NCI-H2196 treated with DMSO at 0.1 percent for 48 hours (cell line): ENCODE measurements at regions not wholly inside any gene's neighbourhood (a gene's known extent, or its start where the extent isn't known, plus 50 kb on each side); places are given as distances from the start of the nearest gene placed in this dataset.
"Not testable (repeated sequence)": the region's sequence is repeated elsewhere in the genome, so short reads cannot be mapped to it uniquely, and the experiment has no call there.

ENCODE experiments used
- DNase-seq: peaks from one replicate; lab custom pipeline; 2025; ENCODE audit not compliant: unreplicated experiment; lab: John Stamatoyannopoulos, UW

DNA sequence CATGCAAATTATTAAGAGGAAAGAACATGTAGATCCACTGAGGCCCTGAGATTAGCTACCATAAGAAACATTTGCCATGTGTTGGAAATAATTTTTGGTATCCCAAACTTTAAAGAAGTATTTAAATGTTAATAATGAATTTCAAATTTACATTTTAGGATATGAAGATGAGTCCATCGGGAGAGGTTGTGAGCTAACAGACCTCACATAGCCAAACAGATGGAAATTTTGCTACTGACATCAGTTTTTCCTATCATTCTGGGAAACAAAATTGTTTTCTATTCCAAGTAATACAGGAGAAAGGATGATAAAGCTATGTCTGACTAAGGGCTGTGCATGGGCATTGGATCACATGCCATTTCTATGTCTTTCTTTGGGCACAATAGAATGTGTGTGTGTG lies 809.6 kb downstream of the TENT5A start:
- no peak for DNase-seq

DNA sequence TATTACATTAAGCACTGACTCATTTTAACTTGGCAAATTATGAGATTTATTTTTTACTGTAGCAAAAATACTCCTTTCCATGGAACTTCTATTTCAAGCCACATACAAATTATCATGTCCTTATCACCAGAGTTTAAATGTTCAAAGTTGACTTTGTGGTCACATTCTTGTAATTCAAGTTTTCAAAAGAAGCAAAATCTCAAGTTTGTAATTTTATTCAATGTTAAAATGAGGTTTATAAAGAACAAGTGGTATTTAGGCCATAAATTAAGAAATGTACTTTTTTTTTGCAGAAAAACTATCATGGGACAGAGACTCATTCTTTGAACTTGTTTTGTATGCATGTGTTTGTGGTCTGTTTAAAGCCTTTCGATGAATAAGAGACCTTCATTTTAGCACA lies 811.5 kb downstream of the TENT5A start:
- no peak for DNase-seq

DNA sequence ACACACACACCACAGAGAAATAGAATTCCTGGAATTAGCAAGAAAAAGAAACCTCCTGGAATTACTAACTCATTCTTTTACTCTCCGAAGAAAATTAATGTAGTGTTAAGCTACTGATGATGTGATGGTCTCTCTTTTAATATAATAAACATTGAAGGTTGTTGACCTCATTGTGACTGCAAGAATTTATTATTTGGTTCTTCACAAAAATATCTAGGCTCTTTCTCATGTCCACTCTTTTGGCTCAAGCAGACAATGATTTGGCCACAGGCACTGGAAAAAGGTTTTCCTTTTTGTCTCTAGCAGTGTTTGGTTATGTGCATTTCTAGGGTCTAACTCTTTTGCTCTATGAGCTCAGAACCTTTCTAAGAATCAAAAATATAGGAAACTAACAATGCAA lies 811.9 kb downstream of the TENT5A start:
- no peak for DNase-seq

DNA sequence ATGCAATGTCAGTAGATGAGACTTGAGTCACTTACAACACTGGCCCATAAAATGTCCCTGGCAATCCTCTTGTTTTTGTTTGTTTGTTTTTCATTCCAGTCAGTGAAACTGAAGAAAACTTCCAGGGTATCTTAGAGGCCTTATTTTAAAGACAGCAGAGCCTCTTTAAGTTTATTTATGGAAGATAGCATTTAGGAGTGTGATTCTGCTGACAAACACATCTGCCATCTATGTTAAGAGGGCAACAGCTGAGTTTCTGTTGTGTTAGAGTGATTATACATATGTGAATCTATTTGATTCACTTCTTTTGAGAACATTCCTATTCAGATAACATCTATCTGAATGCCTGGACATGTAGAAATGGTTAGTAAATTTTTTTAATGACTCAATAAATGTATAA lies 812.6 kb downstream of the TENT5A start:
- no peak for DNase-seq

DNA sequence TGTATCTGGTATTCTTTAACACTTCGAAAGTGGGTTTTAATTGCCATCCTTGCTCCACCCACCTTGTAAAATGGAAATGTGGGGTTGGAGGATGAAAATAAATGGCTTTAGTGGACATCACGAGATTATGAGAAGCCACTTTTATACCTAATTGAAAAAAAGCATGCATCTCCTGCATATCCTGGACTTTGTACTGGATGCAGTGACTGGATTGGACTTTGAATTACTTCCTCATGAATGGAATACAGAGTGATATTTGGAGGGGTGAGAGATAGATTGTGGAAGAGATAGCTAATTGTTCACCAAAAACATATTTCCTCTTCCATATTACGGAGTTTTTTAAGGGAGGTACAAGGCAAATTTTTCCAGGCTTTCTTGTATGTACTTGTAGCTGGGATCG lies 813.0 kb downstream of the TENT5A start:
- no peak for DNase-seq

DNA sequence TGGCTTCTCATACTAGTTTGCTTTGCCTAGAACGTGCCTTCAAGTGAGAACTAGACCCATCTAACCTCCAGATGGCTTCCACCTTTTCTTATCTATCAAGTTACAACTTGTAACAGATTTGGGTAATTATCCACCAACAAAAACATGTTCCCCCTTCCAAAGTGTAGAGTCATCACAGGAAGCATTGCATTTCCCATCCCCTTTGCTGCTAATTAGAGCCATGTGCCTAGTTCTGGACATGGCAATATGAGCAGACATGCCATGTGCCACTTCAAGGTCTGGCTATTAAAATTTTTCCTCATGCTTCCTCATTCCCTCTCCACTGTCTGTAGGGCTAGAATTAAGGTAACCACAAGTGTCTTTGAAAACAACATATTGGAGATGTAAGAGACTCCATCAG lies 814.4 kb downstream of the TENT5A start:
- no peak for DNase-seq

DNA sequence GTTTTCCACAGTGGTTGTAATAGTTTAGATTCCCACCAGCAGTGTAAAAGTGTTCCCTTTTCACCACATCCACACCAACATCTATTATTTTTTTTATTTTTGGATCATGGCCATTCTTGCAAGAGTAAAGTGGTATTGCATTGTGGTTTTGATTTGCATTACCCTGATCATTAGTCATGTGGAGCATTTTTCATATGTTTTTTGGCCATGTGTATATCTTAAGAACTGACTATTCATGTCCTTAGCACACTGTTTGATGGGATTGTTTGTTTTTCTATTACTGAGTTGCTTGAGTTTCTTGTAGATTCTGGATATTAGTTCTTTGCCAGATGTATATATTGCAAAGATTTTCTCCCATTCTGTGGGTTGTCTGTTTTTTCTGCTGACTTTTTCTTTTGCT lies 820.1 kb downstream of the TENT5A start:
- DNase-seq = no peak

DNA sequence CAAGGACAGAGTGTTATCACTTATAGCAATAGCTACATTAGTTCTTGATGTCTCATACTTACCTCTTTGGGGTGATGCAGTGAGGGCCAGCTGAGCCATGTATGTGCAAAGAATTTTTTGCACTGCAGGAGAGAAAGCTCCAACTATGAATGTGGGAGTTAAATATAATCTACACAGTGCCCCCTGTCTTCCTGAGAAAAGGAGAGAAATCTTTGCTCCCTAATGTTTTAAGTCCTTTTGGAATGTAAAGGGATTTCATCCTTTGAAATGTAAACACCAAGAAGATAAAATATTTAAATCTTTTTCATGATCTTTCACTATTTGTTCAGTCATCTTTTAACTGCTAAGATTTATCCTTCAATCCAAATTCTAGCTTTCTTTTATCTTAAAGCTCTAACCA lies 822.1 kb downstream of the TENT5A start:
- no peak for DNase-seq

DNA sequence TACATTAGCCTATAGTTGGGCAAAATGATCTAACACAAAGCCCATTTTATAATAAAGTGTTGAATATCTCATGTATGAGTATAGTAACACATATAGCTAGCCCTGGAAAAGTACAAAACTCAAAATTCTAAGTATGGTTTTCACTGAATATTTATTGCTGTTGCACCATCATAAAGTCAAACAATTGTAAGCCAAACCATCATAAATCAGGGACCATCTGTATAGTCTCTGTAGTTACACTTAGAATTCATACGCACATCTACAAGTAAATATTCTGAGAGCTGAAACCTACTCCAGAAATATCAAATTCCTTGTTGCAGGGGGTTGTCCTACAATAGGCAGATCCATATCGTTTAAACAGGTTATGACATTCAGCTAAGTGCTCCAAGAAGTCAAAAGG lies 817.3 kb downstream of the BCKDHB start:
- no peak for DNase-seq

DNA sequence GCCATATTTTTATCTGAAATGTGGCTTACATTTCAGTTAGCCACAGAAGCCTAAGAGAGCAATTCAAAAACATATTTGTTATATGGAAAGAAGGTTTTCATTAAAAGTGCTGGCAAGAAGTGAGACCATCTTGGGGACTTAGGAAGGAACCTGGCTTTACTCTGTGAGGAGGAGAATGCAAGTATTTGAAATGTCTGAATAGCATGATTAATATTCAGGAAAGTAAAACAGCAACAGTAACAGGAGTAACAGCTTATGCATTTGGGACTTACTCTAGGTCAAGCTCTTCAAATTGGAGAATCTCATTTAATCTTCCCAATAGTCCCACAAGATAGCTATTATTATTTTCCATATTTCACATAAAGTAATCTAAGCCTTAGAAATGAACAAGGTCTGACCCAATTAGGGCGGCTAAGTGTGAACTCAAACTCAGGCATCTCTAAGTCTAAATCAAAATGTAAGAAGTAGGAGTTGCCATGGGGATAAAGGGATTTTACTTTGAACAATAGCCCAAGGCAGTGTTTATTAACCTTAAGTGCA lies 816.5 kb downstream of the BCKDHB start:
- DNase-seq = no peak

DNA sequence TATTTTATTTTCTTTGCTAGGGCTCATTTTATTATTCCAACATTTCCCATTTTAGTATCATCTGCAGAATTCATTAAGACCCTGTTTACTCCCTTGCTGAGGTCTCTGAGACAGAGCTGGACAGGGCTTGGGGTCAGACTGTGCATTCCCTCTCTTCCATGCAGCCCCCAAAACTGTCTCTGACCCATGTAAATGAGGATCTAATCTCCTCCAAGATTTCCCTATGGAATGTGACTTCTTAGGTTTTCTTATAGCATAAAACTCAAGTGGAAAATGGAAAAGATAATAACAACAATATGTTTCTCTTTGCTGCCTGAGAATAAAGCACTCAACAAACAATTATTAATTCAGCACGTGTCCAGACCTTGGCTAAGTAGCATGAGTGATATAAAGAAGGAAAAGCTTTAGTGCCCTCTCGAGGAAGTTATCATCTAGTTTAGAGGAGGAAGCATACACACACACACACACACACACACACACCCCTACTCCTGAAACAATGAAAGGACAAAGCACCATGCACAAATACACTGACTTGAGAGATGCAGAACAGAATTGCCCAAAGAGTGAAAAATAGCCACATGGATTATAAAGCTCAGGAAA lies 815.5 kb downstream of the BCKDHB start:
- DNase-seq = no peak

DNA sequence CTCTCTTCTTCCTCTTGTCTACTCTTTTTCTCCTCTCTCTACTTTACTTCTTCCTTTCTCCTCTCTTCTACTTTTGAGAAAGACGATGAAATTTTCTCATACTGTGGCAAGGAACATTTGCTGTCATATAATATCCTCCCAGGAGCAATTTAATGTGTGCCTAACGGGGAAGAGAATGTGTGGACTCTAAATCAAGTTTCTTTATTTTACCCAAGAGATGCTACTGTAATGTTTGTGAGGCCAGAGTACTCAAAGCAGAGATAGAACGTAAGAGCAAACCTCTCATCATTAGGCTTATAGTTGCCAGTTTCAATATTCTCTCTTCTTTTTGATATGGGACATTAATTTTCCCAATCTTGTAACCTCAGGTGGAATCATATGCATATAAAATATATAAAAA lies 801.4 kb downstream of the BCKDHB start:
- DNase-seq = no peak

DNA sequence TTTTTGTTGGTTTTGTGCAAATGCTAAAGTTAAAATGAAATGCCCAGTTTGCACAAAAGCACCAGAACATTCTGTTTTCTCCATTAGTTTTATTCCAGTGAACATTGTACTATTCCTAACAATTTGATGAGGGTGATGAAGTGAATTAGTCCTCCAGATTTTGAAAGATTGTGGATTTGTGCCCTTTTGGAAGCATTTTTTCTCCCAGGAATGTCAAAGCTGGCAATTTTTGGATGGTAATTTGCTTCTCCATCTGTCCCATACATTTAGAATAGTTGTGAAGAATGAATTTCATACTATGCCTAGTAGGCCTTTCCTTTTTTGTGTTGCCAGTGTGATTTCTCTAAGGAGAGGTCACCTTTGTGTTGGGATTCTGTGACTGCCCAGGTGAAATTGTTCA lies 797.2 kb downstream of the BCKDHB start:
- no peak for DNase-seq

DNA sequence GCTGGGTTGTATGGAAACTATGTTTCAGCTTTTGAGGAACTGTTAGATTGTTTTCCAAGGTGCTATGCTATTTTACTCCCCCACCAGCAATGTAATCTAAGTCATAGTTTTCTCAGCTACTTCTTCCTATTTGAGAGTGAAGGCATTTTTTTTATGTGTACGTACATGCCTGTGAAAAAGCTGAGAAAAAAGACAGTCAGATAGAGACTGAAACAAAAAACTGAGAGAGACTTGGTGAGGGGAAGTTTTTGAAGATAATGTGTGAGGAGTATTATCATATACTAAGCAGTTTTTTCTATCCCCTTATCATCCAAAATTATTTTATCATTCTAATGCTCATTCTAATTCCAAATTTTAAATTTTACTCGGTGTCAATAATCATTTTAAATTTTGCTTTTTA lies 780.0 kb downstream of the BCKDHB start:
- DNase-seq = no peak

DNA sequence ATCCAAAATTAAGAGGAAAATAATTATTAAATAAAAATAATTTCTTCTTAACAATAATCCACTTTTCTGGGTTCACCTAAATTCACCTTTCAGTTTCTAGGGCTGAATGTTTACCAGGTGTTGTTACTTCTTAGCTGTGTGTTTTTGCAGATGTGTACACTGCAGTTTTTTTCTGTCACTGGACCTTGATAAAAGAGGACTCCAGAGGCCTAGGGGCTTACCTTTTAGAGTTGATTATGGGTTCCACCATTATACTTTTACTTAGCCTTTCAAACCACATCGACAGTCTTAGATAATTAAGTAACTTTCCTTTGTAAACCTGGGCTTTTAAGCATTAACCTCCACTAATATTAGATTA lies 766.5 kb downstream of the BCKDHB start:
- DNase-seq = no peak

DNA sequence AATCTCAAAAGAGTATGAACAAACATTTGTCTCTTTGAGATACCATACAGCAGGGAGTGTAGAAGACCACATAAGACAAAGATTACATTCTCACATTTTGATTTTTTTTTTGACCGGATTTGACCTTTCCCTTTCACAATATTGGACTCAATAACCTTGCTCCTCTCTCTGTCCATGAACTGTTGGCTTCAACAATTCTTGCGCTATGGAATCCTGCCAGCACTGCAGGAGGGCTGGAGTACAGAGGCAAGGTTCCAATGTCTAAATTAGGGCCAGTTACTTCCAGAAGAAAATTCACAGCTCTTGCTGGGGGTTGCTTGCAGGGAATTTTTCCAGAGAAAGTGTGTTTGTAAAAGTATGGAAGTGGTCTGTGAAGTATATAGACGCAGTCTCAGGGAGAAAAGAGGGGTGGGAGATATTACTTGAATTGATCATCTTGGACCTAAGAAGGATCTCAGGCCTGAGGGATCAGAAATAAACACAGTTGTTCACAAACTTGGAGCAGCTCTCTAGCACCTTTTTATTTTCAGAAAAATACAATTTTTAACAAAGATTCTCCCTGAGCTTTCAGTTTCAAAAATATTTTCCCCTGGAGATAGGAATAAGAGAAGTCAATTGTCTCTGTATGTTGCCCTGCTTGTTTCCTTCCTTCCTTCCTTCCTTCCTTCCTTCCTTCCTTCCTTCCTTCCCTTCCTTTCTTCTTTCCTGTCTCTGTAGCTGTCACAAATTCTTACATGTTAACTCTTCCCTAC lies 765.9 kb downstream of the BCKDHB start:
- no peak for DNase-seq

DNA sequence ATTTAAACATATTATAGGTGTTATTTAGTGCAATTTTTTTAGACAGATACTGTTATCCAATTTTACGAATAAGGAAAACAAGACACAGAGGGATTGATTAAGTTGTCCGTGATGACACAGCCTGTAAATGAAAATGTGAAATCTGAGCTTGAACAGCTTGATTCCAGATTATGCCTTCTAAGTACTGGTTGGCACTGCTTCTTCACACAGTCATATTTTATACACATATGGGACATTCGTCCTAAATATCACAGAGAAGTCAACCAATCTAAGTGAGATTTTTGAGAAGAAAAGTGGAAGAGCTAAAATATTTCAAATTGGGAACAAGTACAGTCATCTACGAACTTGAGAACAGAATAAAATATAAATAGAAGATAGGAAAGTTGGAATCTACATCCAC lies 756.3 kb downstream of the BCKDHB start:
- DNase-seq = no peak

DNA sequence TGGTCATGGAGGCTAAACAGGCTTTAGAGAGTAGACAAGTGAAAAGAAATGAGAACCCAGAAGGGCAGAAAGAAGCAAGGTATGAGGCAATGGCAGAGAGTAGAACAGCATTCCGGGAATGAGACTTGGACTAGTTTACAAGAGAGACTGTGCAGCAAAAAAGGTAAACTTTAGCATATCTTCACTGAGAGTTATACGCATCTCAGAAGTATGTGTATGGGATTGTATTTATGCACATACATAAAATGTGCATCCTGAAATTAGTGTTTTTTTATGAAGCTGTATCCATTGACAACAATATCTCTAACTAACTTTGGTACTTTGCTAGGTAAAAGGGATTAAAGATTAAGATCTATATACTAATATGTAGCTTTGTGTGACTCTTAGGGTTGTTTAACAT lies 753.6 kb downstream of the BCKDHB start:
- no peak for DNase-seq

DNA sequence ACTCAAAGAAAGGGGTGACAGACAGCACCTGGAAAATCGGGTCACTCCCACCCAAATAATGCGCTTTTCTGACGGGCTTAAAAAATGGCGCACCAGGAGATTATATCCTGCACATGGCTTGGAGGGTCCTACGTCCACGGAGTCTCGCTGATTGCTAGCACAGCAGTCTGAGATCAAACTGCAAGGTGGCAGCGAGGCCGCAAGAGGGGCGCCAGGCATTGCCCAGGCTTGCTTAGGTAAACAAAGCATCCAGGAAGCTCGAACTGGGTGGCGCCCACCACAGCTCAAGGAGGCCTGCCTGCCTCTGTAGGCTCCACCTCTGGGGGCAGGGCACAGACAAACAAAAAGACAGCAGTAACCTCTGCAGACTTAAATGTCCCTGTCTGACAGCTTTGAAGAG lies 741.5 kb downstream of the BCKDHB start:
- DNase-seq = not testable (repeated sequence)

DNA sequence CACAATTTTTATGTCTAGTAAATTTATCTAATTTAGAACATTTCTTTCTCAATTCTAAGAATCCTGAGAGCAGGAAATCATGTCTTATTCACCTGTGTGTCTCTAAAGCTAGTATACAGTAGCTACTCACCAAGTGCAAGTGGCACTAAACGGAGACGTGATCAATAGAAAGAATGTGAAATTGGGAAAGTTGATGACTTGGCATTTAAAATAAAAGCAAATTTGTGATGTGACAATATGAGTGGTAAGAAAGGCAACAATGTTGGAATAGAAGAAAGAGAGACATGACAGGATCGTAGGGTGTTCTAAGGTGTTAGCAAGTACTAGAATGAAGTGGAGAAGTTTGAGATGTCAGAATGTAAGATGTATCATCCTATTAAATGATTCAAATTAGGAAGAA lies 725.9 kb downstream of the BCKDHB start:
- no peak for DNase-seq

DNA sequence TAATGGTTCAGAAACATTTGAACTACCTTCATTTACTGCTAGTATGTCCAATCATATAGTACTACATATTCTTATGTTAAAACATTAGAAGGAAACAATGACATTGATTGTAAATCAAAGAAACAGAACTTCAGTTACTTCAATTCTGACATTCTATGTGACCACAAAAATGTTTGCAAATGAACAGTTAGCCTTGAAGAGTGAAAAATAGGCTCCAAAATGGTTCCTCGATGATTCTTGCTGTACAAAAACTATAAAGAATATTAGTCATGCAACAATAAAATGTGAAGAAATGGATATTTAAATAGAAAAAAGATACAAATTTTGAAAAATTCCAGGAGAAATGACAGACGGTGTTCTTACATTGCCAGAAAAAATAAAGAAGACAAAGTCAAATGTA lies 686.9 kb downstream of the BCKDHB start:
- DNase-seq = no peak

DNA sequence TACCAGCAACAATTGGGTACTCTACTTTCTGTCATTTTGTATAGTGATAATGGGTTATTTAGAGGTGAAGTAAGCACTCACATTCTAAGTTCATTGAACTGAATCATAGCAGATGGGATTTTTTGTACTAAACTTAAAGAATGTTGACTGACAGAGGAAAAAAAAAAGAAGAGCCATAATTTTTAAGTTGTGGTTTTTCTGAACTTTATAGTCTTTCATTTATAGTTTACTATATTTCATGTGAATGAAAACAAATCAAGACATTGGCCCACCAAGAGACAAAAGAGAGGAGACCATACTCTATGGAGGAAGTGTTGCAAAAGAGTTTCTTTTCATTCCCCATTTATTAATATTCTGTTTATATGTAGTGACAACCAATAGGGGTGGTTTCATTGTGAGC lies 685.7 kb downstream of the BCKDHB start:
- no peak for DNase-seq
